Urinary bladder (tissue), 3 donors: ENCODE measurements at regions not wholly inside any gene's neighbourhood (a gene's known extent, or its start where the extent isn't known, plus 50 kb on each side); places are given as distances from the start of the nearest gene placed in this dataset.

ENCODE experiments used
- DNase-seq: peaks from one replicate; pipeline ENCODE4 v3.0.0-alpha.2; 2015; ENCODE audit errors: extremely low spot score
- H3K27ac ChIP-seq: one replicate; pipeline ENCODE4 v1.5.1; 2013; ENCODE audit warnings: low read depth, mild to moderate bottlenecking, moderate library complexity
- H3K36me3 ChIP-seq: one replicate; pipeline ENCODE4 v1.6.1; 2013; ENCODE audit warnings: mild to moderate bottlenecking, moderate library complexity; ENCODE audit not compliant: insufficient read depth
- H3K4me1 ChIP-seq: one replicate; pipeline ENCODE4 v1.6.1; 2013; ENCODE audit warnings: mild to moderate bottlenecking, moderate library complexity; ENCODE audit not compliant: insufficient read depth
- H3K4me3 ChIP-seq: one replicate; pipeline ENCODE4 v1.5.1; 2013; ENCODE audit warnings: low read depth, low read length
- WGBS: extraction: QIAGEN DNeasy Blood & Tissue Kit; methylation state at CpG from one replicate; pipeline ENCODE4 v1.1.7; 2013; 5-methylcytosine and 5-hydroxymethylcytosine counted together
- donor health status: healthy with polysubstance abuse.
- donor health status: healthy.

DNA sequence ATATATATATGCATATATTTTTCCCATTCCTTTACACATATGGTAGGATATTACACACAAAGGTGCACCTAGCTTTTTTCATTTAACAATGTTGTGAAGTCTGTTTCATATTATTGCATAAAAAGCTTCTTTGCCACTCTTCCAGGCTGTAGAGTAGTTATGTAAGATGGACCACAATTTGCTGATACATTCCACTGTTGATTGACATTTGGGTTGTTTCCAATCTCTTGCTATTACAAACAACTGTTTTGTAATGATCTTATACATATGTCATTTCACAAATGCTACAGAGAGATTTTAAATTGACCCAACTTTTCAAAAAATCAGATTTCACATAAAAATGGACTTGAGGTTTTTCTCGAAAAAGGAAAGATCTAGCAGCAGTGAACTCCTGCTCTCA is 301.4 kb downstream of the CDCA7 start:
- 46% methylated on average over 1 of the region's 1 CpG for WGBS

DNA sequence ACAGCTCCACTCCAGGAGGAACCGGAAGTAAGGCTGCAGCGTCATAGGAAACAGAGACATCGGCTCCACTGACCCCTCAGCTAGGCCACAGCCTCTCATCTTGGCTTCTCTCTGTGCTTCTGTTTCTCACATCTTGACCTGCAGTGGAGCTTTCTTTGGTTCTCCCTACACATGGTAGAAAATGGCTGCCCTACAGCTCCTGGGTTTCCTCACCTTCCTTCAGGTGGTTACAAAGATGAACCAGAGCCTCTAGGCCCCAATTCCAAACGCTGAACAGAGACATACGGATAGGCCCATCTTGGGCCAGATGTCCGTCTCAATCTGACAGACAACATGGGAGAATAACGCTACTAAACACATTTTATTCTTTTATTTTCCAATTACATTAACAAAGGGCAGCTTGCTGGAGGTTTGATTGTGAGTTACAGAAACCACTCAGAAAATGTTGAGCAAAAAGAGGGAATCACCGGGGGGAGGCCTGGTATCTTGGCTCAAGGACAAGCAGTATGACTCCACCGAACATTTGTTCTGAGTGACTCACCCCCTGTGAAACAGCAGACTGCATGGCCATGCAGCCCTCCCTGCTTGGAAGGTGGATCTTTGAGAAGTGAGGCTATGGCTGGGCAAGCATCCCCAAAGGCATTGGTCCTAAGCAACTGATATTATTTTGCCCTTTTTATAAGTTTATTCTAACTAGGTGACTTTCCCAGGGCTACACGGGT is 303.5 kb downstream of the CDCA7 start:
- H3K36me3 ChIP-seq, result no peaks in the 10 kb centered on the region
- DNase-seq, result no peak
- H3K27ac ChIP-seq, result no peak overlapping the region
- WGBS, result 75% methylated on average over 10 of the region's 10 CpGs
- no peaks in the 10 kb centered on the region for H3K4me1 ChIP-seq
- H3K4me3 ChIP-seq, result no peak overlapping the region

More for the DNA sequence above, 301.4 kb downstream of the CDCA7 start:
- no peaks in the 10 kb centered on the region for H3K4me1 ChIP-seq
- H3K36me3 ChIP-seq, result no peaks in the 10 kb centered on the region
- H3K27ac ChIP-seq, result no peak overlapping the region
- no peak overlapping the region for H3K4me3 ChIP-seq
- DNase-seq, result no peak

- Histone ChIP-seq H3K4me3 (no peak overlapping the region), H3K4me1 (no peaks in the 10 kb centered on the region), H3K36me3 (no peaks in the 10 kb centered on the region), H3K27ac (no peak overlapping the region)
- WGBS, result 59% methylated on average over 2 of the region's 2 CpGs
- no peak for DNase-seq
Measured at GRCh38 chr2:173658946-173659371, 304.3 kb downstream of the CDCA7 start.

DNA sequence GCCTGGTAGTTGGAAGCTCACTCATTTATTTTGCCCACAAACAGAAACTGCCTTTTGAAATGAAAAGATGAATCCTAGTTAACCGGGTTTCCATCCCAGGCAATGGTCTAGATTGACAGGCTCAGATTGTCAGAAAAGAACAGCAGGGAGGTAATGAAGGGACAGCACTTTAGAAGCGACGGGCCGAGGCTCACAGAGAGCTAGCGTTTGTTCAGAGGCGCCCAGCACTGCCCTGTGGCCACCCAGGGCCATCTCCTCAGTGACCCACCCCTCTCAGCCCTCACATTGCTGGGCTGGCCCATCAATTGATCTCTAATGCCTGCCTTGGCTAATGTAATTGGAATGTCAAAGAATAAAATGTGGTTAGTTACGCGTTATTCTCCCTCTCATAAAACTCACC is 304.8 kb downstream of the CDCA7 start:
- Histone ChIP-seq H3K4me1 (no peaks in the 10 kb centered on the region), H3K4me3 (no peak overlapping the region), H3K27ac (no peak overlapping the region), H3K36me3 (no peaks in the 10 kb centered on the region)
- WGBS, result 88% methylated on average over 8 of the region's 8 CpGs
- DNase-seq, result no peak

GRCh38 chr2:173661586-173661985 is 303.6 kb downstream of the SP3 start:
- Histone ChIP-seq H3K4me3 (no peak overlapping the region), H3K27ac (no peak overlapping the region), H3K4me1 (no peaks in the 10 kb centered on the region), H3K36me3 (no peaks in the 10 kb centered on the region)
- DNase-seq, result no peak
- 60% methylated on average over 2 of the region's 2 CpGs for WGBS

GRCh38 chr2:173663353-173663752 is 301.8 kb downstream of the SP3 start:
- DNase-seq, result no peak
- H3K4me3 ChIP-seq, result no peak overlapping the region
- no peaks in the 10 kb centered on the region for H3K36me3 ChIP-seq
- H3K4me1 ChIP-seq, result no peaks in the 10 kb centered on the region
- no peak overlapping the region for H3K27ac ChIP-seq
- 91% methylated on average over 4 of the region's 4 CpGs for WGBS

DNA sequence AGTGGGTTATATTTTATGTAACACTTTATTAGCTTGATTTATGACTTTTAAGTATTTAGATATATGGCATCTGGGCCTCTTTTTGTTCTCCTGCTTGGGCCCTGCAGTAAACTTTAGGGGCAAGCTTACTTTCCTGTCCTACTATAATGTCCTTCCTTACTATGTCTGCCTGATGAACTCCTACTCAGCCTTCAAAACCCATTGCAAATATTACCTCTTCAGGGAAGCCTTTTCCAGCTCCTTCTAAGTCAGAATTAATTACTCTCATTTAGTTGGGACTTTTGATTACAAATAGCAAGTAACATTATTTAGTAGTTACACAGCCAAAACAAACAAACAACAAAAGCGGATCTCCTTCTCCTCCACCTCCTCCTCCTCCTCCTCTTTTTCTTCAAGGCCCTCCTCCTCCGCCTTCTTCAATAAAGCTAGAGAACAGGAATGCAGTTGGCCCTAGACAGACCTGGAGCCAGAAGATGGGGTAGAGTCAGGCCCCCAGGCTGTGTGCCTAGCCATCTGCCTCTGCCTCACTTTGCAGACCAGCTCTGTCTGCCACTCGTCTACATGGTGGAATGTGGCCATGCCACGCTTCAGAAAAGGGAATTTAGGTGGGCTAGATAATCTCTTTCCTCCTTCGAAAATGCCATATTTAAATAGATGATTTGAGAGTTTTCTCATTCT is 301.2 kb downstream of the SP3 start:
- Histone ChIP-seq H3K27ac (no peak overlapping the region), H3K4me1 (no peaks in the 10 kb centered on the region), H3K36me3 (no peaks in the 10 kb centered on the region), H3K4me3 (no peak overlapping the region)
- 93% methylated on average over 5 of the region's 5 CpGs for WGBS
- DNase-seq, result no peak

DNA sequence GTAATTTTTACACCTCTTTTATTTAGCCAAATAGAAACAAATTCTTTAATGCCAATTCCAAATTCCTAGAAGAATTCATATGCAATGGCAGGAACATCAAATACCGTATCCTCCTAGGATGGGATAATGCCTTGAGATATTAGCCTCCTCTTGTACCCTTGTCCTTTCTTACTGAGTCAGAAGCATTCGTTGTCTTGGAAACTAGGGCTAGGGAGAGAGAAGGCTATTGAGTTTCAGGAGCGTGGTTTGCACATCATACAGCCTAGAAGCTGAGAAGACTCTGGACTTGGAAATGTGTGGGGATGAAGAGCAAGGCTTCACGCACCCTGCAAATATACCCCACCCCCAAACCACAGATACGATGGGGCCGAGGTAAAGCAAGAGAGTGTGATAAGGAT is 300.7 kb downstream of the SP3 start:
- Histone ChIP-seq H3K4me1 (no peaks in the 10 kb centered on the region), H3K4me3 (no peak overlapping the region), H3K36me3 (no peaks in the 10 kb centered on the region), H3K27ac (no peak overlapping the region)
- 85% methylated on average over 6 of the region's 6 CpGs for WGBS
- no peak for DNase-seq

- no peak overlapping the region for H3K4me3 ChIP-seq
- H3K36me3 ChIP-seq, result no peaks in the 10 kb centered on the region
- WGBS, result 78% methylated on average over 8 of the region's 8 CpGs
- DNase-seq, result no peak
- H3K27ac ChIP-seq, result no peak overlapping the region
- no peaks in the 10 kb centered on the region for H3K4me1 ChIP-seq
Measured at GRCh38 chr2:173666171-173666888, 298.8 kb downstream of the SP3 start.

- WGBS, result 48% methylated on average over 3 of the region's 3 CpGs
- Histone ChIP-seq H3K36me3 (no peaks in the 10 kb centered on the region), H3K4me3 (no peak overlapping the region), H3K4me1 (no peaks in the 10 kb centered on the region), H3K27ac (no peak overlapping the region)
- DNase-seq, result no peak
Measured at GRCh38 chr2:173667014-173667413, 298.2 kb downstream of the SP3 start.

DNA sequence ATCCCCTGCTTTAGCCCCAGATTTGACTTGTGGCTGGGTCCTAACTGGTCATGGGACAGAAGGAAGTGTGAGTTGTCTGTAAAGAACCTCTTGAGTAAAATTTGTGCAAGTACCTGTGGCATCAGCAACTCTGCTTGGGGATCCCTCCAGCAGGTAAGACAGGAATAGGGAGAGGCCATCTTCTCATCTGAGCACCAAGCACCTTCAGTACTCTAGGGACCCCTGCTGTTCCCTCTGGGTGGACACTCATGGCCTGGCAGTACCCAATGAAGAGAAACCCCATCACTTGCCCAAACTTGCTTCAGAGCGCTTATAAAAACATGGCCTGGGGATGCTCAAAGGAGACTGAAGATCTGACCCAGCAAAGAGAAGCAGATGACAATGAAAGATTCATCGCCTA is 297.8 kb downstream of the SP3 start:
- Histone ChIP-seq H3K36me3 (no peaks in the 10 kb centered on the region), H3K4me1 (no peaks in the 10 kb centered on the region), H3K4me3 (no peak overlapping the region), H3K27ac (no peak overlapping the region)
- WGBS, result 97% methylated on average over 2 of the region's 2 CpGs
- DNase-seq, result no peak

DNA sequence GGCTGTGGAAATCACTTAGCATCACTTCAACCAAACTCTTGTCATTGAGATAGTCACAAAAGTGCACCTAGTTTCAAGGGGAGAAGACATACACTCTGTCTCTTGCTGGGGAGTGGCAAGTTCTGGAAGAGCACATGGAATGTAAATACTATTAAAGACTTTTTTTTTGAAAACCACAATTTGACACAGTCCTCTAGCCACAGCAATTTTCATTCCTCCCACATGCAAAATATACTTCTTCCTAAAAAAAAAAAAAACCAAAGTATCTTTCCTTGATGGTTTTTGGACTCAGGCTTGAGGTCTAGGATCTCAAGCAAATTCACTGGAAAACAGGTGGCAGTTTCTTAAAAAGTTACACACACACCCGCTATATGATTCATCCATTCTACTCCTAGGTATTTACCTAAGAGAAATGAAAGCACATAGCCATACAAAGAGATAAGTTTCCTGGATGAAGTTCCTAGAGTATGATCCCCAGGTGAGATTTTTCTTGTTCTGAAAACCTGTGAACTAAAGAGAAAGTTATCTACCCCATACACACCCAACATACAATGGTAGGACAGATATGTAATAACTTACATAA is 295.8 kb downstream of the SP3 start:
- 94% methylated on average over 1 of the region's 1 CpG for WGBS
- no peak overlapping the region for H3K27ac ChIP-seq
- DNase-seq, result no peak
- no peak overlapping the region for H3K4me3 ChIP-seq
- no peaks in the 10 kb centered on the region for H3K36me3 ChIP-seq
- H3K4me1 ChIP-seq, result no peaks in the 10 kb centered on the region

GRCh38 chr2:173669888-173670287 is 295.3 kb downstream of the SP3 start:
- H3K27ac ChIP-seq, result no peak overlapping the region
- no peak for DNase-seq
- no peaks in the 10 kb centered on the region for H3K36me3 ChIP-seq
- no peak overlapping the region for H3K4me3 ChIP-seq
- no peaks in the 10 kb centered on the region for H3K4me1 ChIP-seq
